IMR-90 (cell line): ENCODE measurements at regions not wholly inside any gene's neighbourhood (a gene's known extent, or its start where the extent isn't known, plus 50 kb on each side); places are given as distances from the start of the nearest gene placed in this dataset.

ENCODE experiments used
- ATAC-seq: fragments of 200-7000 bp; cut with Tn5 transposase; 2 replicates; pipeline ENCODE4 v1.9.1; 2020; ENCODE audit warnings: low read depth, mild to moderate bottlenecking, moderate library complexity
- BruUV-seq: library from RNA; stranded (reverse); fragments of 400-500 nt; replicated peaks from 2 replicates; lab custom pipeline; 2021; lab: Mats Ljungman, UMichigan
- CTCF ChIA-PET: fragments of 300-600 bp; formaldehyde crosslinking; extraction: SDS; loops from one replicate; lab custom pipeline; 2021; ENCODE audit warnings: antibody characterized with exemption; lab: Yijun Ruan, JAX
- POLR2A ChIA-PET: fragments of 300-600 bp; sonication (Branson Sonifier 250); formaldehyde crosslinking; loops from one replicate; lab custom pipeline; 2022; ENCODE audit warnings: antibody characterized with exemption; ENCODE audit not compliant: unreplicated experiment; lab: Charles Lee
- DNase-seq: peaks from one replicate; pipeline ENCODE4 v3.0.0; 2013
- H2AFZ ChIP-seq: replicated peaks from 2 replicates; pipeline ENCODE3; 2013; ENCODE audit warnings: low read length, mild to moderate bottlenecking; ENCODE audit not compliant: poor library complexity
- H2AK5ac ChIP-seq: 2 replicates; pipeline ENCODE4 v1.6.1; 2013; ENCODE audit warnings: low read depth, low read length, inconsistent platforms
- H2AK9ac ChIP-seq: replicated peaks from 2 replicates; pipeline ENCODE3; 2013; ENCODE audit warnings: mild to moderate bottlenecking, low read depth, low read length, moderate library complexity; ENCODE audit not compliant: poor library complexity
- H2BK120ac ChIP-seq: 2 replicates; pipeline ENCODE4 v1.6.1; 2013; ENCODE audit warnings: low read depth, low read length, inconsistent platforms
- H2BK15ac ChIP-seq: 3 replicates; pipeline ENCODE4 v1.6.1; 2013; ENCODE audit warnings: low read depth, low read length, inconsistent platforms
- H2BK20ac ChIP-seq: 2 replicates; pipeline ENCODE4 v1.6.1; 2013; ENCODE audit warnings: low read depth, mild to moderate bottlenecking, inconsistent platforms, low read length, moderate library complexity
- H2BK5ac ChIP-seq: 2 replicates; pipeline ENCODE4 v1.6.1; 2013; ENCODE audit warnings: mild to moderate bottlenecking, low read depth, low read length, inconsistent platforms; ENCODE audit not compliant: poor library complexity, severe bottlenecking
- H3K14ac ChIP-seq: replicated peaks from 2 replicates; pipeline ENCODE4 v1.6.1; 2013; ENCODE audit warnings: low read depth, low read length, inconsistent platforms
- H3K18ac ChIP-seq: 2 replicates; pipeline ENCODE4 v1.6.1; 2013; ENCODE audit warnings: low read depth, low read length, control low read depth
- H3K23ac ChIP-seq: 2 replicates; pipeline ENCODE4 v1.6.1; 2013; ENCODE audit warnings: low read depth, low read length, inconsistent platforms
- H3K27ac ChIP-seq: 2 replicates; pipeline ENCODE4 v1.5.1; 2013; ENCODE audit warnings: mild to moderate bottlenecking, control low read depth, low read length; ENCODE audit not compliant: insufficient read depth
- H3K27me3 ChIP-seq: 2 replicates; pipeline ENCODE4 v1.6.1; 2013; ENCODE audit warnings: low read length; ENCODE audit not compliant: control insufficient read depth, insufficient read depth
- H3K36me3 ChIP-seq: 2 replicates; pipeline ENCODE4 v1.6.1; 2013; ENCODE audit warnings: low read length, mixed read lengths; ENCODE audit not compliant: control insufficient read depth, insufficient read depth
- H3K4ac ChIP-seq: 2 replicates; pipeline ENCODE4 v1.6.1; 2013; ENCODE audit warnings: low read depth, low read length, inconsistent platforms
- H3K4me1 ChIP-seq: 2 replicates; pipeline ENCODE4 v1.6.1; 2013; ENCODE audit warnings: low read length, mixed read lengths; ENCODE audit not compliant: control insufficient read depth, insufficient read depth
- H3K4me2 ChIP-seq: 2 replicates; pipeline ENCODE4 v1.6.1; 2013; ENCODE audit warnings: low read depth, mild to moderate bottlenecking, control low read depth, low read length, moderate library complexity
- H3K4me3 ChIP-seq: 2 replicates; pipeline ENCODE4 v1.5.1; 2013; ENCODE audit warnings: low read depth, mild to moderate bottlenecking, control low read depth, low read length, moderate library complexity; ENCODE audit not compliant: insufficient read depth
- H3K56ac ChIP-seq: 2 replicates; pipeline ENCODE4 v1.6.1; 2013; ENCODE audit warnings: low read length, inconsistent platforms; ENCODE audit not compliant: insufficient read depth; ENCODE audit errors: extremely low read depth
- H3K79me1 ChIP-seq, 2 experiments: 2 replicates each; pipeline ENCODE4 v1.6.1; 2013; ENCODE audit warnings: low read length in 2 of 2, inconsistent platforms in 1 of 2, low read depth in 1 of 2
- H3K9ac ChIP-seq: 2 replicates; pipeline ENCODE4 v1.6.1; 2013; ENCODE audit warnings: low read depth, low read length, control low read depth
- H3K9me1 ChIP-seq: 2 replicates; pipeline ENCODE4 v1.6.1; 2013; ENCODE audit warnings: low read length, inconsistent platforms; ENCODE audit not compliant: insufficient read depth
- H3K9me3 ChIP-seq: 2 replicates; pipeline ENCODE4 v1.6.1; 2013; ENCODE audit warnings: low read length; ENCODE audit not compliant: control insufficient read depth, insufficient read depth
- H4K20me1 ChIP-seq: 2 replicates; pipeline ENCODE4 v1.6.1; 2013; ENCODE audit warnings: low read length, inconsistent platforms; ENCODE audit not compliant: insufficient read depth
- H4K5ac ChIP-seq: 2 replicates; pipeline ENCODE4 v1.6.1; 2013; ENCODE audit warnings: mild to moderate bottlenecking, low read depth, low read length, control low read depth
- H4K8ac ChIP-seq, 2 experiments: 2 replicates each; pipeline ENCODE4 v1.6.1; 2013; ENCODE audit warnings: low read depth in 2 of 2, low read length in 2 of 2, control low read depth in 1 of 2, inconsistent platforms in 1 of 2
- H4K91ac ChIP-seq: 2 replicates; pipeline ENCODE4 v1.6.1; 2013; ENCODE audit warnings: low read depth, low read length, inconsistent platforms; ENCODE audit not compliant: insufficient read depth
- FOS ChIP-seq: fragments of 150-350 bp; IDR thresholded peaks from 2 replicates; pipeline ENCODE4 v1.6.1; 2016; ENCODE audit warnings: low read depth, low read length
- MAFK ChIP-seq: IDR thresholded peaks from 2 replicates; pipeline ENCODE4 v1.6.1; 2012; ENCODE audit warnings: low read depth, low read length, improper control_type of control experiment
- WGBS, 2 experiments: methylation state at CpG; one replicate each; pipeline versions ENCODE4 v1.1.5 to v1.1.7; 2013; ENCODE audit warnings: missing lambda C conversion rate in 2 of 2; ENCODE audit not compliant: insufficient read length in 1 of 2; ENCODE audit errors: extremely low coverage in 2 of 2; 5-methylcytosine and 5-hydroxymethylcytosine counted together
- dilution Hi-C: fragments of 300-500 bp; cut with HindIII; formaldehyde crosslinking; loops from one replicate; pipeline ENCODE4 v1.14.3; 2018; ENCODE audit warnings: low sequenced_read_pairs; ENCODE audit not compliant: unreplicated experiment
- in situ Hi-C: fragments of 300-500 bp; cut with MboI; formaldehyde crosslinking; loops from 3 replicates; pipeline ENCODE4 v1.14.3; 2019; ENCODE audit warnings: low sequenced_read_pairs, inconsistent platforms, mixed read lengths
- intact Hi-C: fragments of 100-400 bp; cut with micrococcal nuclease; formaldehyde crosslinking; loops from 2 replicates; pipeline ENCODE4 v1.10.0; 2022

- Histone ChIP-seq H3K14ac (no peak overlapping the region), H4K91ac (no peak overlapping the region), H3K18ac (no peak overlapping the region), H3K56ac (no peak overlapping the region), H3K9me3 (no peaks in the 10 kb centered on the region), H3K4me3 (no peak overlapping the region), H3K4me1 (no peaks in the 10 kb centered on the region), H2AFZ (no peak overlapping the region), H3K27ac (no peak overlapping the region), H3K9me1 (no peaks in the 10 kb centered on the region), H4K8ac (no peak overlapping the region), H2BK15ac (no peak overlapping the region), H2AK5ac (no peak overlapping the region), H3K4me2 (no peak overlapping the region), H4K20me1 (no peaks in the 10 kb centered on the region), H4K5ac (no peak overlapping the region), H3K36me3 (no peaks in the 10 kb centered on the region), H2BK120ac (no peak overlapping the region), H2AK9ac (no peak overlapping the region), H3K79me1 (no peaks in the 10 kb centered on the region), H3K23ac (no peak overlapping the region), H2BK20ac (no peak overlapping the region), H2BK5ac (no peak overlapping the region), H3K4ac (no peak overlapping the region), H3K9ac (no peak overlapping the region), H3K27me3 (no peaks in the 10 kb centered on the region)
- DNase-seq, result no peak
- intact Hi-C loops, result loop anchor here (5.0 to 10.0 kb wide), 3 partner anchors 1248 to 1938 kb away; no protein-coding TSS in a partner anchor
- POLR2A ChIA-PET, result no interaction called here
- dilution Hi-C loops, result no loop called here
- no CpG with 5 or more reads among the region's 2 CpGs for WGBS, 2 experiments
- CTCF ChIA-PET, result no interaction called here
- BruUV-seq, result no TSS peak
- in situ Hi-C loops, result loop anchor here (25.0 kb wide), 1 partner anchor 1250 kb away; no protein-coding TSS in a partner anchor
- no peak for ATAC-seq
- peak; percentile 99 for TF ChIP-seq MAFK
- no peak for TF ChIP-seq FOS
Observed at GRCh38 chr13:72562686-72563085, 164.7 kb downstream of the MZT1 start.
